Prostate gland (tissue), 2 donors: ENCODE measurements at regions not wholly inside any gene's neighbourhood (a gene's known extent, or its start where the extent isn't known, plus 50 kb on each side); places are given as distances from the start of the nearest gene placed in this dataset.

Experiments used
- CTCF ChIP-seq, 4 experiments: fragments of 200-600 bp in 2 of 4; fragments of 450-650 bp in 2 of 4; sonication (generic) in 2 of 4; IDR thresholded peaks; 1 replicate in 3 of 4; 2 replicates in 1 of 4; pipeline ENCODE4 v1.5.1; 2016 to 2019; ENCODE audit warnings: antibody characterized with exemption in 4 of 4, mild to moderate bottlenecking in 2 of 4, moderate library complexity in 2 of 4
- POLR2A ChIP-seq: fragments of 450-650 bp; IDR thresholded peaks from one replicate; pipeline ENCODE4 v1.6.1; 2016; ENCODE audit warnings: antibody characterized with exemption, mild to moderate bottlenecking

DNA sequence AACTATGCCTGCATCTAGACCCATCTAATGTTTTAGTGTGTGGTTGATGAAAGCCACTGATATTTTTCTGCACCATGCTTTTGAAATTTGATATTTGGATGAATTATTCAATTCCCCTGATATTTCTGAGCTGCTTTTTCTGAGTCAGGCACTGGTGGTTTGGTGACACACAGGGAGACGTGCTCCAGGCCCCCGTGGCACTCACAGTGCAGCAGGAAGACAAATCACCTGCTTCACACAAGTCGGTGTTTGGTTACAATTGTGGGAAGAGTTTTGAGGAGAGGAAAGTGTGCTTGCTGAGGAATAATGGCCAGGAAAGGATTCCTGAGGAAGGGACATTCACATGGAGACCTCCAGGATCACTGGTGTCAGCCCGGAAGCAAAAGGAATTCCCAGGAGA, 179.7 kb downstream of the ACKR3 start:
- no peak for TF ChIP-seq CTCF (IDR thresholded peaks at IDR 0.05)
- no peak for TF ChIP-seq POLR2A
